GM23338 (cell line): ENCODE measurements at regions not wholly inside any gene's neighbourhood (a gene's known extent, or its start where the extent isn't known, plus 50 kb on each side); places are given as distances from the start of the nearest gene placed in this dataset.

Experiments used
- ATAC-seq: fragments of 200-7000 bp; cut with Tn5 transposase; 3 replicates; pipeline ENCODE4 v1.9.1; 2020
- DNase-seq: peaks from one replicate; pipeline ENCODE4 v3.0.0-alpha.2; 2015; ENCODE audit warnings: low spot score
- H2AFZ ChIP-seq: fragments of 200-600 bp; sonication (generic); 2 replicates; pipeline ENCODE4 v1.8.0; 2016; ENCODE audit warnings: antibody characterized with exemption, mild to moderate bottlenecking, moderate library complexity
- H3F3A ChIP-seq: fragments of 200-600 bp; sonication (generic); replicated peaks from 2 replicates; pipeline ENCODE4 v1.8.0; 2017; ENCODE audit warnings: antibody characterized with exemption, mixed run types, low read depth
- H3K27ac ChIP-seq: fragments of 200-600 bp; sonication (generic); 2 replicates; pipeline ENCODE4 v1.6.1; 2016; ENCODE audit warnings: low read depth
- H3K27me3 ChIP-seq: fragments of 200-600 bp; sonication (generic); 2 replicates; pipeline ENCODE4 v1.8.0; 2016; ENCODE audit warnings: mild to moderate bottlenecking, mixed run types, moderate library complexity; ENCODE audit not compliant: insufficient read depth
- H3K36me3 ChIP-seq: fragments of 200-600 bp; sonication (generic); 2 replicates; pipeline ENCODE4 v1.8.0; 2016; ENCODE audit warnings: mild to moderate bottlenecking; ENCODE audit not compliant: insufficient read depth
- H3K4me1 ChIP-seq: fragments of 200-600 bp; sonication (generic); 2 replicates; pipeline ENCODE4 v1.8.0; 2016; ENCODE audit warnings: mild to moderate bottlenecking, moderate library complexity; ENCODE audit not compliant: insufficient read depth
- H3K4me2 ChIP-seq: fragments of 200-600 bp; sonication (generic); 2 replicates; pipeline ENCODE4 v1.7.1; 2017; ENCODE audit warnings: mixed run types
- H3K4me3 ChIP-seq: fragments of 200-600 bp; sonication (generic); 2 replicates; pipeline ENCODE4 v1.6.1; 2016; ENCODE audit warnings: mixed run types
- H3K79me2 ChIP-seq: fragments of 200-600 bp; sonication (generic); replicated peaks from 2 replicates; pipeline ENCODE4 v1.8.0; 2017; ENCODE audit warnings: mild to moderate bottlenecking; ENCODE audit not compliant: insufficient read depth
- H3K9me2 ChIP-seq: fragments of 200-600 bp; sonication (generic); 2 replicates; pipeline ENCODE4 v1.8.0; 2017; ENCODE audit not compliant: insufficient read depth
- H4K20me1 ChIP-seq: fragments of 200-600 bp; sonication (generic); replicated peaks from 2 replicates; pipeline ENCODE4 v1.8.0; 2017; ENCODE audit warnings: mild to moderate bottlenecking; ENCODE audit not compliant: insufficient read depth
- H3K27ac Mint-ChIP-seq: 2 replicates; pipeline ENCODE4 v1.8.0; 2020; ENCODE audit warnings: inconsistent platforms, mild to moderate bottlenecking, moderate library complexity, mixed read lengths
- H3K27me3 Mint-ChIP-seq: 3 replicates; pipeline ENCODE4 v1.8.0; 2022; ENCODE audit warnings: low read depth, mild to moderate bottlenecking, moderate library complexity, mixed read lengths, inconsistent platforms; ENCODE audit not compliant: insufficient read depth, poor library complexity
- H3K36me3 Mint-ChIP-seq: 3 replicates; pipeline ENCODE4 v1.8.0; 2021; ENCODE audit warnings: low read depth, mild to moderate bottlenecking, inconsistent platforms, moderate library complexity, mixed read lengths
- H3K4me1 Mint-ChIP-seq: 3 replicates; pipeline ENCODE4 v1.8.0; 2020; ENCODE audit warnings: mild to moderate bottlenecking, inconsistent platforms, mixed read lengths
- H3K4me3 Mint-ChIP-seq: 3 replicates; pipeline ENCODE4 v1.8.0; 2021; ENCODE audit warnings: moderate library complexity, mild to moderate bottlenecking, inconsistent platforms, mixed read lengths
- H3K9me3 Mint-ChIP-seq: 3 replicates; pipeline ENCODE4 v1.8.0; 2020; ENCODE audit warnings: moderate library complexity, mild to moderate bottlenecking, inconsistent platforms, mixed read lengths
- CREB1 ChIP-seq: fragments of 250-450 bp; sonication (Bioruptor Pico); IDR thresholded peaks from 2 replicates; pipeline ENCODE4 v1.5.0; 2020; ENCODE audit warnings: low read depth, mild to moderate bottlenecking, moderate library complexity
- CTCF ChIP-seq, 2 experiments: fragments of 200-600 bp in 1 of 2; sonication (generic) in 1 of 2; conservative IDR thresholded peaks; 2 replicates each; pipeline versions ENCODE4 v1.5.1 to v1.6.1; 2016 to 2017; ENCODE audit warnings: antibody characterized with exemption in 2 of 2, low read depth in 2 of 2, mild to moderate bottlenecking in 2 of 2, moderate library complexity in 1 of 2
- ETS1 ChIP-seq: IDR thresholded peaks from 2 replicates; pipeline ENCODE4 v1.6.1; 2016; ENCODE audit warnings: antibody characterized with exemption
- EZH2 ChIP-seq: fragments of 200-600 bp; sonication (generic); IDR thresholded peaks from one replicate; pipeline ENCODE4 v1.8.0; 2017; ENCODE audit warnings: antibody characterized with exemption, mild to moderate bottlenecking, low read depth; ENCODE audit not compliant: unreplicated experiment
- EZH2phosphoT487 ChIP-seq: fragments of 200-600 bp; sonication (generic); IDR thresholded peaks from one replicate; pipeline ENCODE4 v1.8.1; 2018; ENCODE audit warnings: antibody characterized with exemption; ENCODE audit not compliant: unreplicated experiment
- JUNB ChIP-seq: IDR thresholded peaks from one replicate; pipeline ENCODE4 v1.6.1; 2016; ENCODE audit warnings: antibody characterized with exemption; ENCODE audit not compliant: unreplicated experiment
- NANOG ChIP-seq: IDR thresholded peaks from 2 replicates; pipeline ENCODE4 v1.6.1; 2016; ENCODE audit warnings: antibody characterized with exemption, borderline replicate concordance
- POLR2AphosphoS5 ChIP-seq: IDR thresholded peaks from 2 replicates; pipeline ENCODE4 v1.6.1; 2016; ENCODE audit warnings: antibody characterized with exemption, low read depth
- STAT1 ChIP-seq: IDR thresholded peaks from one replicate; pipeline ENCODE4 v1.6.1; 2016; ENCODE audit warnings: antibody characterized with exemption; ENCODE audit not compliant: unreplicated experiment
- ZNF114 ChIP-seq: fragments of 250-450 bp; sonication (Bioruptor Pico); IDR thresholded peaks from 2 replicates; pipeline ENCODE4 v1.5.0; 2020; ENCODE audit warnings: mild to moderate bottlenecking, moderate library complexity
- ZNF331 ChIP-seq: fragments of 250-450 bp; sonication (Bioruptor Pico); IDR thresholded peaks from 2 replicates; pipeline ENCODE4 v1.5.0; 2020; ENCODE audit warnings: low read depth, mild to moderate bottlenecking, moderate library complexity
- TF ChIP-seq, protein P1 (sequence below): IDR thresholded peaks from one replicate; pipeline ENCODE4 v1.6.1; 2018; ENCODE audit warnings: antibody characterized with exemption; ENCODE audit not compliant: unreplicated experiment
- TF ChIP-seq, protein P2 (sequence below): fragments of 250-450 bp; sonication (Bioruptor Pico); IDR thresholded peaks from 2 replicates; pipeline ENCODE4 v1.5.0; 2020; ENCODE audit warnings: mild to moderate bottlenecking, moderate library complexity

DNA sequence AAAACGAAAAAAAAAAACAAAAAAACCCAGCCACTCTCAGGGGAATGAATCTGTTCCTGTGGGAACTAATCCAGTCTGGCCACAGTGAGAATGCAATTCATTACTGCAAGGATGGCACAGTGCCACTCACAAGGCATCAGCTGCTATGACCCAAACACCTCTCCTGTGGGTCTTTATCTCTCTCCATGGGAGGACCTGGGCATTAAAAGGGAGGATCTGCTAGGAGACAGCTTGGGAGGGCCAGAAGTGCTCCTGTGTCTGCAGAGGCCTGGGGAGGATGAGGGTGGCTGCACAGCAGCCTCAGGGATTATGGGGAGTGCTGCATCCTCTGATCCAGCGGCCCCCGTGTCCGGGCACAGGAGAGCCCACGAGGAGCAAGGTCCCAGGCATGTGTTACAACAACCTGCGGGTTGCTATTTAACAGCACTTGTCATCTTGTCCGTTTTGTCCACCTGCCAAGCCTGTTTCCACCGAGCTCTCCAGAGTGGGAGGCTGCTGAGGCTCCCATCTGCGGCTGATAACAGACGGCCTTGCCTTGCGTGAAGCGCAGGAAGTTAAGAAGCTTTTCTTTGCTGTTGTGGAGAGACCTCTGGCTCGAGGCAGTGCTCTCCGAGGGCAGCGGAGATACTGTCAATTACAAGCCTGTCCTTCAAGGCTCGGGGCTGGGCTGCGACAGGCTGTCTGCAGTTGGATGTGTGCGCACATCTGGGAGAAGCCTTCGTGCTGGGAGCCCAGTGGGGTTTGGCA, 97.7 kb downstream of the NXPE2 start:
- Mint-ChIP-seq H3K27me3 (peaks cover 8% of the 10 kb centered on the region), H3K4me3 (no peak overlapping the region), H3K9me3 (no peaks in the 10 kb centered on the region), H3K4me1 (peaks cover 27% of the 10 kb centered on the region), H3K36me3 (no peaks in the 10 kb centered on the region), H3K27ac (no peak overlapping the region)
- Histone ChIP-seq H3K27me3 (peaks cover 4% of the 10 kb centered on the region; the same call in 1 of the 2 replicates), H4K20me1 (no peaks in the 10 kb centered on the region), H3K9me2 (no peaks in the 10 kb centered on the region; the same call in 1 of the 2 replicates), H3K4me1 (peaks cover 13% of the 10 kb centered on the region), H2AFZ (no peak overlapping the region), H3F3A (no peaks in the 10 kb centered on the region), H3K4me2 (no peak overlapping the region), H3K27ac (no peak overlapping the region), H3K4me3 (no peak overlapping the region), H3K36me3 (no peaks in the 10 kb centered on the region), H3K79me2 (no peaks in the 10 kb centered on the region)
- TF ChIP-seq, protein P1, sequence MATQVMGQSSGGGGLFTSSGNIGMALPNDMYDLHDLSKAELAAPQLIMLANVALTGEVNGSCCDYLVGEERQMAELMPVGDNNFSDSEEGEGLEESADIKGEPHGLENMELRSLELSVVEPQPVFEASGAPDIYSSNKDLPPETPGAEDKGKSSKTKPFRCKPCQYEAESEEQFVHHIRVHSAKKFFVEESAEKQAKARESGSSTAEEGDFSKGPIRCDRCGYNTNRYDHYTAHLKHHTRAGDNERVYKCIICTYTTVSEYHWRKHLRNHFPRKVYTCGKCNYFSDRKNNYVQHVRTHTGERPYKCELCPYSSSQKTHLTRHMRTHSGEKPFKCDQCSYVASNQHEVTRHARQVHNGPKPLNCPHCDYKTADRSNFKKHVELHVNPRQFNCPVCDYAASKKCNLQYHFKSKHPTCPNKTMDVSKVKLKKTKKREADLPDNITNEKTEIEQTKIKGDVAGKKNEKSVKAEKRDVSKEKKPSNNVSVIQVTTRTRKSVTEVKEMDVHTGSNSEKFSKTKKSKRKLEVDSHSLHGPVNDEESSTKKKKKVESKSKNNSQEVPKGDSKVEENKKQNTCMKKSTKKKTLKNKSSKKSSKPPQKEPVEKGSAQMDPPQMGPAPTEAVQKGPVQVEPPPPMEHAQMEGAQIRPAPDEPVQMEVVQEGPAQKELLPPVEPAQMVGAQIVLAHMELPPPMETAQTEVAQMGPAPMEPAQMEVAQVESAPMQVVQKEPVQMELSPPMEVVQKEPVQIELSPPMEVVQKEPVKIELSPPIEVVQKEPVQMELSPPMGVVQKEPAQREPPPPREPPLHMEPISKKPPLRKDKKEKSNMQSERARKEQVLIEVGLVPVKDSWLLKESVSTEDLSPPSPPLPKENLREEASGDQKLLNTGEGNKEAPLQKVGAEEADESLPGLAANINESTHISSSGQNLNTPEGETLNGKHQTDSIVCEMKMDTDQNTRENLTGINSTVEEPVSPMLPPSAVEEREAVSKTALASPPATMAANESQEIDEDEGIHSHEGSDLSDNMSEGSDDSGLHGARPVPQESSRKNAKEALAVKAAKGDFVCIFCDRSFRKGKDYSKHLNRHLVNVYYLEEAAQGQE, result no peak
- TF ChIP-seq ZNF331 (CRISPR knock-in tag) (no peak), STAT1 (no peak), ZNF114 (CRISPR knock-in tag) (no peak), NANOG (no peak), POLR2AphosphoS5 (no peak), EZH2 (no peak), JUNB (no peak), CREB1 (no peak), ETS1 (no peak), EZH2phosphoT487 (no peak), CTCF (conservative IDR thresholded peaks at IDR 0.05; ENCODE audit: low read depth in 2 of 2) (no peak)
- TF ChIP-seq, protein P2, sequence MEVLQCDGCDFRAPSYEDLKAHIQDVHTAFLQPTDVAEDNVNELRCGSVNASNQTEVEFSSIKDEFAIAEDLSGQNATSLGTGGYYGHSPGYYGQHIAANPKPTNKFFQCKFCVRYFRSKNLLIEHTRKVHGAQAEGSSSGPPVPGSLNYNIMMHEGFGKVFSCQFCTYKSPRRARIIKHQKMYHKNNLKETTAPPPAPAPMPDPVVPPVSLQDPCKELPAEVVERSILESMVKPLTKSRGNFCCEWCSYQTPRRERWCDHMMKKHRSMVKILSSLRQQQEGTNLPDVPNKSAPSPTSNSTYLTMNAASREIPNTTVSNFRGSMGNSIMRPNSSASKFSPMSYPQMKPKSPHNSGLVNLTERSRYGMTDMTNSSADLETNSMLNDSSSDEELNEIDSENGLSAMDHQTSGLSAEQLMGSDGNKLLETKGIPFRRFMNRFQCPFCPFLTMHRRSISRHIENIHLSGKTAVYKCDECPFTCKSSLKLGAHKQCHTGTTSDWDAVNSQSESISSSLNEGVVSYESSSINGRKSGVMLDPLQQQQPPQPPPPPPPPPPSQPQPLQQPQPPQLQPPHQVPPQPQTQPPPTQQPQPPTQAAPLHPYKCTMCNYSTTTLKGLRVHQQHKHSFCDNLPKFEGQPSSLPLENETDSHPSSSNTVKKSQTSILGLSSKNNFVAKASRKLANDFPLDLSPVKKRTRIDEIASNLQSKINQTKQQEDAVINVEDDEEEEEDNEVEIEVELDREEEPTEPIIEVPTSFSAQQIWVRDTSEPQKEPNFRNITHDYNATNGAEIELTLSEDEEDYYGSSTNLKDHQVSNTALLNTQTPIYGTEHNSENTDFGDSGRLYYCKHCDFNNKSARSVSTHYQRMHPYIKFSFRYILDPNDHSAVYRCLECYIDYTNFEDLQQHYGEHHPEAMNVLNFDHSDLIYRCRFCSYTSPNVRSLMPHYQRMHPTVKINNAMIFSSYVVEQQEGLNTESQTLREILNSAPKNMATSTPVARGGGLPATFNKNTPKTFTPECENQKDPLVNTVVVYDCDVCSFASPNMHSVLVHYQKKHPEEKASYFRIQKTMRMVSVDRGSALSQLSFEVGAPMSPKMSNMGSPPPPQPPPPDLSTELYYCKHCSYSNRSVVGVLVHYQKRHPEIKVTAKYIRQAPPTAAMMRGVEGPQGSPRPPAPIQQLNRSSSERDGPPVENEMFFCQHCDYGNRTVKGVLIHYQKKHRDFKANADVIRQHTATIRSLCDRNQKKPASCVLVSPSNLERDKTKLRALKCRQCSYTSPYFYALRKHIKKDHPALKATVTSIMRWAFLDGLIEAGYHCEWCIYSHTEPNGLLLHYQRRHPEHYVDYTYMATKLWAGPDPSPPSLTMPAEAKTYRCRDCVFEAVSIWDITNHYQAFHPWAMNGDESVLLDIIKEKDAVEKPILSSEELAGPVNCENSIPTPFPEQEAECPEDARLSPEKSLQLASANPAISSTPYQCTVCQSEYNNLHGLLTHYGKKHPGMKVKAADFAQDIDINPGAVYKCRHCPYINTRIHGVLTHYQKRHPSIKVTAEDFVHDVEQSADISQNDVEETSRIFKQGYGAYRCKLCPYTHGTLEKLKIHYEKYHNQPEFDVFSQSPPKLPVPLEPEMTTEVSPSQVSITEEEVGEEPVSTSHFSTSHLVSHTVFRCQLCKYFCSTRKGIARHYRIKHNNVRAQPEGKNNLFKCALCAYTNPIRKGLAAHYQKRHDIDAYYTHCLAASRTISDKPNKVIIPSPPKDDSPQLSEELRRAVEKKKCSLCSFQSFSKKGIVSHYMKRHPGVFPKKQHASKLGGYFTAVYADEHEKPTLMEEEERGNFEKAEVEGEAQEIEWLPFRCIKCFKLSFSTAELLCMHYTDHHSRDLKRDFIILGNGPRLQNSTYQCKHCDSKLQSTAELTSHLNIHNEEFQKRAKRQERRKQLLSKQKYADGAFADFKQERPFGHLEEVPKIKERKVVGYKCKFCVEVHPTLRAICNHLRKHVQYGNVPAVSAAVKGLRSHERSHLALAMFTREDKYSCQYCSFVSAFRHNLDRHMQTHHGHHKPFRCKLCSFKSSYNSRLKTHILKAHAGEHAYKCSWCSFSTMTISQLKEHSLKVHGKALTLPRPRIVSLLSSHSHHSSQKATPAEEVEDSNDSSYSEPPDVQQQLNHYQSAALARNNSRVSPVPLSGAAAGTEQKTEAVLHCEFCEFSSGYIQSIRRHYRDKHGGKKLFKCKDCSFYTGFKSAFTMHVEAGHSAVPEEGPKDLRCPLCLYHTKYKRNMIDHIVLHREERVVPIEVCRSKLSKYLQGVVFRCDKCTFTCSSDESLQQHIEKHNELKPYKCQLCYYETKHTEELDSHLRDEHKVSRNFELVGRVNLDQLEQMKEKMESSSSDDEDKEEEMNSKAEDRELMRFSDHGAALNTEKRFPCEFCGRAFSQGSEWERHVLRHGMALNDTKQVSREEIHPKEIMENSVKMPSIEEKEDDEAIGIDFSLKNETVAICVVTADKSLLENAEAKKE (CRISPR knock-in tag), result no peak
- no peak for ATAC-seq
- DNase-seq, result no peak
